Suprapubic skin (tissue), 4 donors: ENCODE measurements at regions not wholly inside any gene's neighbourhood (a gene's known extent, or its start where the extent isn't known, plus 50 kb on each side); places are given as distances from the start of the nearest gene placed in this dataset.

ENCODE experiments used
- DNase-seq, 2 donors: peaks; one replicate each; pipeline ENCODE4 v3.0.0-alpha.2; 2019; ENCODE audit warnings: low spot score in 2 of 2
- H3K27ac ChIP-seq: fragments of 200-600 bp; sonication (generic); one replicate; pipeline ENCODE4 v1.5.1; 2019
- H3K27me3 ChIP-seq: fragments of 200-600 bp; sonication (generic); one replicate; pipeline ENCODE4 v1.5.1; 2019
- H3K36me3 ChIP-seq: fragments of 200-600 bp; sonication (generic); one replicate; pipeline ENCODE4 v1.5.1; 2019
- H3K4me1 ChIP-seq: fragments of 200-600 bp; sonication (generic); one replicate; pipeline ENCODE4 v1.5.1; 2019
- H3K4me3 ChIP-seq: fragments of 200-600 bp; sonication (generic); one replicate; pipeline ENCODE4 v1.5.1; 2019; ENCODE audit warnings: mild to moderate bottlenecking
- H3K9me3 ChIP-seq: fragments of 200-600 bp; sonication (generic); one replicate; pipeline ENCODE4 v1.5.1; 2019
- CTCF ChIP-seq, 2 donors: fragments of 200-600 bp in 1 of 2; fragments of 450-650 bp in 1 of 2; sonication (generic) in 1 of 2; IDR thresholded peaks; one replicate each; pipeline ENCODE4 v1.5.1; 2016 to 2019; ENCODE audit warnings: antibody characterized with exemption in 2 of 2, mild to moderate bottlenecking in 1 of 2, moderate library complexity in 1 of 2
- EP300 ChIP-seq: sonication (generic); formaldehyde crosslinking; IDR thresholded peaks from one replicate; pipeline ENCODE4 v1.6.1; 2017; ENCODE audit warnings: antibody characterized with exemption
- POLR2A ChIP-seq, 2 donors: fragments of 450-650 bp; IDR thresholded peaks; one replicate each; pipeline ENCODE4 v1.6.1; 2017; ENCODE audit warnings: antibody characterized with exemption in 2 of 2, mild to moderate bottlenecking in 2 of 2, moderate library complexity in 2 of 2
- POLR2AphosphoS5 ChIP-seq, 3 donors: sonication (generic); formaldehyde crosslinking; IDR thresholded peaks; one replicate each; pipeline ENCODE4 v1.6.1; 2017; ENCODE audit warnings: antibody characterized with exemption in 3 of 3
- WGBS: methylation state at CpG from one replicate; pipeline ENCODE4 v1.1.5; 2018; 5-methylcytosine and 5-hydroxymethylcytosine counted together

GRCh38 chr5:145101246-145101645 is 733.9 kb downstream of the PRELID2 start:
- WGBS: 91% methylated on average over 3 of the region's 3 CpGs
- no peaks in the 10 kb centered on the region for H3K9me3 ChIP-seq
- no peaks in the 10 kb centered on the region for H3K4me1 ChIP-seq
- H3K27me3 ChIP-seq: no peaks in the 10 kb centered on the region
- no peak overlapping the region for H3K4me3 ChIP-seq
- no peaks in the 10 kb centered on the region for H3K36me3 ChIP-seq
- TF ChIP-seq POLR2A (IDR thresholded peaks at IDR 0.05) (no peak), CTCF (IDR thresholded peaks at IDR 0.05) (no peak), EP300 (no peak), POLR2AphosphoS5 (IDR thresholded peaks at IDR 0.05) (no peak)
- DNase-seq: no peak
- no peak overlapping the region for H3K27ac ChIP-seq

GRCh38 chr5:145090115-145090514 is 745.0 kb downstream of the PRELID2 start:
- Histone ChIP-seq H3K4me3 (no peak overlapping the region), H3K9me3 (no peaks in the 10 kb centered on the region), H3K36me3 (no peaks in the 10 kb centered on the region), H3K4me1 (no peaks in the 10 kb centered on the region), H3K27me3 (no peaks in the 10 kb centered on the region), H3K27ac (no peak overlapping the region)
- DNase-seq: no peak
- 90% methylated on average over 1 of the region's 1 CpG for WGBS
- TF ChIP-seq EP300: no peak
- TF ChIP-seq POLR2AphosphoS5 (IDR thresholded peaks at IDR 0.05): no peak
- no peak for TF ChIP-seq POLR2A (IDR thresholded peaks at IDR 0.05)
- no peak for TF ChIP-seq CTCF (IDR thresholded peaks at IDR 0.05)

- Histone ChIP-seq H3K4me3 (no peak overlapping the region), H3K27ac (no peak overlapping the region), H3K27me3 (no peaks in the 10 kb centered on the region), H3K36me3 (no peaks in the 10 kb centered on the region), H3K4me1 (no peaks in the 10 kb centered on the region), H3K9me3 (no peaks in the 10 kb centered on the region)
- 76% methylated on average over 2 of the region's 2 CpGs for WGBS
- TF ChIP-seq POLR2AphosphoS5 (IDR thresholded peaks at IDR 0.05): no peak
- no peak for TF ChIP-seq CTCF (IDR thresholded peaks at IDR 0.05)
- TF ChIP-seq EP300: no peak
- no peak for TF ChIP-seq POLR2A (IDR thresholded peaks at IDR 0.05)
- DNase-seq: no peak
Observed at GRCh38 chr5:145084834-145085233, 750.3 kb downstream of the PRELID2 start.

- 89% methylated on average over 6 of the region's 6 CpGs for WGBS
- no peaks in the 10 kb centered on the region for H3K27me3 ChIP-seq
- no peaks in the 10 kb centered on the region for H3K9me3 ChIP-seq
- no peaks in the 10 kb centered on the region for H3K36me3 ChIP-seq
- no peak overlapping the region for H3K27ac ChIP-seq
- no peaks in the 10 kb centered on the region for H3K4me1 ChIP-seq
- no peak overlapping the region for H3K4me3 ChIP-seq
- DNase-seq: no peak
- TF ChIP-seq POLR2A (IDR thresholded peaks at IDR 0.05) (no peak), EP300 (no peak), CTCF (IDR thresholded peaks at IDR 0.05) (no peak), POLR2AphosphoS5 (IDR thresholded peaks at IDR 0.05) (no peak)
Observed at GRCh38 chr5:145077028-145077427, 758.1 kb downstream of the PRELID2 start.

GRCh38 chr5:145076040-145076439 is 759.1 kb downstream of the PRELID2 start:
- Histone ChIP-seq H3K27ac (no peak overlapping the region), H3K4me3 (no peak overlapping the region), H3K36me3 (no peaks in the 10 kb centered on the region), H3K9me3 (no peaks in the 10 kb centered on the region), H3K27me3 (no peaks in the 10 kb centered on the region), H3K4me1 (no peaks in the 10 kb centered on the region)
- DNase-seq: no peak
- no peak for TF ChIP-seq CTCF (IDR thresholded peaks at IDR 0.05)
- no peak for TF ChIP-seq POLR2AphosphoS5 (IDR thresholded peaks at IDR 0.05)
- TF ChIP-seq POLR2A (IDR thresholded peaks at IDR 0.05): no peak
- TF ChIP-seq EP300: no peak
